PC-9 (cell line): ENCODE measurements at regions not wholly inside any gene's neighbourhood (a gene's known extent, or its start where the extent isn't known, plus 50 kb on each side); places are given as distances from the start of the nearest gene placed in this dataset.
A peak's percentile ranks its signal among the peaks of the same experiment; 100 is the strongest.

Experiments used
- BruUV-seq: library from RNA; stranded (reverse); fragments of 400-500 nt; replicated peaks from 2 replicates; lab custom pipeline; 2021; lab: Mats Ljungman, UMichigan
- CTCF ChIA-PET: fragments of 300-600 bp; sonication (Branson Sonifier 250); formaldehyde crosslinking; loops from one replicate; lab custom pipeline; 2022; ENCODE audit warnings: antibody characterized with exemption; lab: Charles Lee
- POLR2A ChIA-PET: fragments of 300-600 bp; sonication (Branson Sonifier 250); formaldehyde crosslinking; loops from one replicate; lab custom pipeline; 2022; ENCODE audit warnings: antibody characterized with exemption; ENCODE audit not compliant: unreplicated experiment; lab: Charles Lee
- DNase-seq, 2 experiments: peaks; one replicate each; pipeline versions ENCODE4 v3.0.0 to v3.0.0-alpha.2; 2015 to 2022; ENCODE audit warnings: mixed read lengths in 1 of 2
- H2AFZ ChIP-seq: fragments of 200-600 bp; sonication (generic); 2 replicates; pipeline ENCODE4 v1.8.1; 2017; ENCODE audit warnings: antibody characterized with exemption
- H3F3A ChIP-seq: fragments of 200-600 bp; sonication (generic); 2 replicates; pipeline ENCODE4 v1.8.1; 2017; ENCODE audit warnings: antibody characterized with exemption, mild to moderate bottlenecking, low read depth; ENCODE audit not compliant: insufficient read depth
- H3K27ac ChIP-seq: fragments of 200-600 bp; sonication (generic); 2 replicates; pipeline ENCODE4 v1.6.1; 2016; ENCODE audit warnings: mixed run types
- H3K27me3 ChIP-seq: fragments of 200-600 bp; sonication (generic); 2 replicates; pipeline ENCODE4 v1.6.1; 2016; ENCODE audit warnings: low read depth, mixed run types; ENCODE audit not compliant: insufficient read depth
- H3K36me3 ChIP-seq: fragments of 200-600 bp; sonication (generic); 2 replicates; pipeline ENCODE4 v1.6.1; 2016; ENCODE audit warnings: low read depth, mixed run types
- H3K4me1 ChIP-seq: fragments of 200-600 bp; sonication (generic); replicated peaks from 2 replicates; pipeline ENCODE4 v1.6.1; 2016; ENCODE audit warnings: mixed run types; ENCODE audit not compliant: insufficient read depth
- H3K4me2 ChIP-seq: fragments of 200-600 bp; sonication (generic); 2 replicates; pipeline ENCODE4 v1.6.1; 2017; ENCODE audit warnings: mixed run types
- H3K4me3 ChIP-seq: fragments of 200-600 bp; sonication (generic); 2 replicates; pipeline ENCODE4 v1.6.1; 2016; ENCODE audit warnings: mixed run types
- H3K79me2 ChIP-seq: fragments of 200-600 bp; sonication (generic); 2 replicates; pipeline ENCODE4 v1.6.1; 2017; ENCODE audit warnings: low read depth, mixed run types
- H3K9me2 ChIP-seq: fragments of 200-600 bp; sonication (generic); 2 replicates; pipeline ENCODE4 v1.8.1; 2017; ENCODE audit warnings: mild to moderate bottlenecking; ENCODE audit not compliant: insufficient read depth
- H3K9me3 ChIP-seq: fragments of 200-600 bp; sonication (generic); 2 replicates; pipeline ENCODE4 v1.8.1; 2016; ENCODE audit warnings: low read depth; ENCODE audit not compliant: insufficient read depth
- H4K20me1 ChIP-seq: fragments of 200-600 bp; sonication (generic); 2 replicates; pipeline ENCODE4 v1.8.1; 2017; ENCODE audit not compliant: insufficient read depth
- EZH2 ChIP-seq: fragments of 200-600 bp; sonication (generic); IDR thresholded peaks from 2 replicates; pipeline ENCODE4 v1.8.0; 2017; ENCODE audit warnings: antibody characterized with exemption, low read depth
- intact Hi-C: fragments of 100-400 bp; cut with micrococcal nuclease; formaldehyde crosslinking; loops from one replicate; pipeline ENCODE4 v1.10.0; 2022; ENCODE audit not compliant: unreplicated experiment
- TF ChIP-seq, protein P1 (sequence below): fragments of 200-600 bp; sonication (generic); conservative IDR thresholded peaks from 2 replicates; pipeline ENCODE4 v1.6.1; 2017; ENCODE audit warnings: mixed run types, antibody characterized with exemption, mild to moderate bottlenecking, moderate library complexity

DNA sequence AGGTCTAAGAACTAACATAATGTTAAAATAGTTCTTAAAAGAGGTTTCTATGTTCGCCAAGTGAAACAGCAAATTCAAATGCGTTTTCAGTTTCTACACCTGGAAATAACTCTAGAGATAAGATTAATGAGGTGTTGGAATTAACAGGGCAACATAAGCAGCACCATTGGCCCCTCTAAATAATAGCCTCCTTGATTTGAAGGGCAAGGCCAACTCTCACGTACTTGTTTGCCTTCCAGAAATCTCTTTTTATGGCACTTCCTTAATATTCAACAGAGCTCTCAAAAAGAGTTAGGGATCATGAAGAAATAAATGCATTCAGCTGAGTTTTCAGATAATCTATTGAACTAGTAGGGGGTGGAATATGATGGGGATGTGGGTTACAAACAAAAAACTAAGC is 80.9 kb downstream of the AASDHPPT start:
- Histone ChIP-seq H3K4me3 (no peak overlapping the region), H3K9me2 (no peaks in the 10 kb centered on the region), H3F3A (no peaks in the 10 kb centered on the region), H3K36me3 (no peaks in the 10 kb centered on the region), H3K4me2 (no peak overlapping the region), H4K20me1 (no peaks in the 10 kb centered on the region), H3K79me2 (no peaks in the 10 kb centered on the region), H2AFZ (no peak overlapping the region), H3K9me3 (no peaks in the 10 kb centered on the region), H3K27ac (no peak overlapping the region), H3K4me1 (no peaks in the 10 kb centered on the region), H3K27me3 (no peaks in the 10 kb centered on the region)
- intact Hi-C loops = loop anchor here (10.0 kb wide), 1 partner anchor 876 kb away; no protein-coding TSS in a partner anchor
- POLR2A ChIA-PET = no interaction called here
- DNase-seq = no peak
- CTCF ChIA-PET = no interaction called here
- no peak for TF ChIP-seq EZH2
- TF ChIP-seq, protein P1, sequence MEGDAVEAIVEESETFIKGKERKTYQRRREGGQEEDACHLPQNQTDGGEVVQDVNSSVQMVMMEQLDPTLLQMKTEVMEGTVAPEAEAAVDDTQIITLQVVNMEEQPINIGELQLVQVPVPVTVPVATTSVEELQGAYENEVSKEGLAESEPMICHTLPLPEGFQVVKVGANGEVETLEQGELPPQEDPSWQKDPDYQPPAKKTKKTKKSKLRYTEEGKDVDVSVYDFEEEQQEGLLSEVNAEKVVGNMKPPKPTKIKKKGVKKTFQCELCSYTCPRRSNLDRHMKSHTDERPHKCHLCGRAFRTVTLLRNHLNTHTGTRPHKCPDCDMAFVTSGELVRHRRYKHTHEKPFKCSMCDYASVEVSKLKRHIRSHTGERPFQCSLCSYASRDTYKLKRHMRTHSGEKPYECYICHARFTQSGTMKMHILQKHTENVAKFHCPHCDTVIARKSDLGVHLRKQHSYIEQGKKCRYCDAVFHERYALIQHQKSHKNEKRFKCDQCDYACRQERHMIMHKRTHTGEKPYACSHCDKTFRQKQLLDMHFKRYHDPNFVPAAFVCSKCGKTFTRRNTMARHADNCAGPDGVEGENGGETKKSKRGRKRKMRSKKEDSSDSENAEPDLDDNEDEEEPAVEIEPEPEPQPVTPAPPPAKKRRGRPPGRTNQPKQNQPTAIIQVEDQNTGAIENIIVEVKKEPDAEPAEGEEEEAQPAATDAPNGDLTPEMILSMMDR = no peak
- no TSS peak for BruUV-seq

DNA sequence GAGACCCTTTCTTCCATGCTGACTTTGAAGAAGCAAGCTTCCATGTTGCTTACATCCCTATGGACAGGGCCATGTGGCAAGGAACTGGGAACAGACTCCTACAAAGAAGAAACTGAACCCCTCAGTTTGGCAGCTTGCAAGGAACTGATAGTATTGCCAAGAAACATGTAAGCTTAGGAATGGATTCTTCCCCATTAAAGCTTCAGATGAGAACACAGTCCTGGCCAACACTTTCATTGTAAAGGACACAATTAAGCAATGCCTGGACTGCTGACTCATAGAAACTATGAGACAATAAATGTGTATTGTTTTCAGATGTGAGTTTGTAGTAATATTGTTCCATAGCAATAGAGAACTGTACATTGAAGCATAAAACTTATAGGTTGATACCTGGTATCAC is 82.4 kb downstream of the AASDHPPT start:
- Histone ChIP-seq H3K27me3 (no peaks in the 10 kb centered on the region), H3K4me3 (no peak overlapping the region), H3K36me3 (no peaks in the 10 kb centered on the region), H4K20me1 (no peaks in the 10 kb centered on the region), H3K4me2 (no peak overlapping the region), H3K79me2 (no peaks in the 10 kb centered on the region), H2AFZ (no peak overlapping the region), H3F3A (no peaks in the 10 kb centered on the region), H3K27ac (no peak overlapping the region), H3K9me3 (no peaks in the 10 kb centered on the region), H3K9me2 (no peaks in the 10 kb centered on the region), H3K4me1 (no peaks in the 10 kb centered on the region)
- no TSS peak for BruUV-seq
- ChIA-PET CTCF (interaction anchor here (0.6 kb wide), 1 partner anchor 735 kb away, joined by 3 read pairs; no protein-coding TSS in a partner anchor), POLR2A (no interaction called here)
- TF ChIP-seq, protein P1 = no peak
- TF ChIP-seq EZH2 = no peak
- DNase-seq = no peak
- intact Hi-C loops = loop anchor here (10.0 kb wide), 1 partner anchor 875 kb away; no protein-coding TSS in a partner anchor

DNA sequence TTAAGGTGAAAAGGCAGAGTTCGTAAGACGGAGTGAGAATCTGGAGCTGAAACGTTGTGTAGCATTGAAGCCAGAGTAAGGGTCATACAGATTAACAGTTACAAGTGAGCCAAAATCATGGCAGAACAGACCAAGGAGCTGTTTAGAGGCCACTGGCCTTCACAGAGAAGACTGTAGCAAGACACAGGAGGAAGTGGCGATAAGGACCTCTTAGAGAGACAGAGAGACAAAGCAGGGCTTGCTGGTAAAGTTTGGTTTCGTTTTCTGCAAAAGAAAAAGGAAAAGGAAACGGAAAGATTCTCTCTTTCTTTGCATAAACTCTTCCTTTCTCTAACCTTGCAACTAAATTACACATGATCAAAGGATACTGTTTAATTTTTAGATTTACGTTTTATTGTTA is 83.0 kb downstream of the AASDHPPT start:
- BruUV-seq = no TSS peak
- DNase-seq = no peak
- Histone ChIP-seq H3K36me3 (no peaks in the 10 kb centered on the region), H3K4me2 (peak overlapping the region; percentile 53), H3K27ac (no peak overlapping the region), H3K27me3 (no peaks in the 10 kb centered on the region), H2AFZ (peak overlapping the region; percentile 70), H4K20me1 (no peaks in the 10 kb centered on the region), H3K4me3 (peak overlapping the region; percentile 35), H3K9me2 (no peaks in the 10 kb centered on the region), H3K9me3 (no peaks in the 10 kb centered on the region), H3K4me1 (no peaks in the 10 kb centered on the region), H3F3A (no peaks in the 10 kb centered on the region), H3K79me2 (no peaks in the 10 kb centered on the region)
- CTCF ChIA-PET = no interaction called here
- POLR2A ChIA-PET = no interaction called here
- TF ChIP-seq, protein P1 = no peak
- TF ChIP-seq EZH2 = no peak
- intact Hi-C loops = no loop called here
